ENCODE measurements at regions not wholly inside any gene's neighbourhood (a gene's known extent, or its start where the extent isn't known, plus 50 kb on each side); places are given as distances from the start of the nearest gene placed in this dataset.
"Not testable (repeated sequence)": the region's sequence is repeated elsewhere in the genome, so short reads cannot be mapped to it uniquely, and the experiment has no call there.

DNA sequence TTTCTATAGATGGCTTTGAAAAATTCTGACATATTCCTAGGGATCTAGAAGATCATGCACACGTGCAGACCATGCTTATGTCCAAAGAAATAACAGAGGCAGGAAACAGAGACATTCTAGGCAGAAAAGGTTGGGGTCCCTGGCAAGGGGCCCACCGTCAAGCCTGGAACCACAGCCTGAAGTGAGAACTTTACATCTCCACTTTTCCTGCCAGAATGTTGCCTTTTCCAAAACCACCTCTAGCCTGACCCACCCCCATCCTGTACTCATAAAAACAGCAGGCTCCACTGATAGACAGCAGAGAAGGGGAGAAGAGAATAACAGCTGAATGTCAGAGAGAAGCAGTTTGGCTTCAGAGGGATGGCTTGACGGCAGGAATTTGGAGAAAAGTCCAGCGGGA is 257.3 kb upstream of the NT5E start:
- DNase-seq (ENCODE audit: low read depth): no peak

DNA sequence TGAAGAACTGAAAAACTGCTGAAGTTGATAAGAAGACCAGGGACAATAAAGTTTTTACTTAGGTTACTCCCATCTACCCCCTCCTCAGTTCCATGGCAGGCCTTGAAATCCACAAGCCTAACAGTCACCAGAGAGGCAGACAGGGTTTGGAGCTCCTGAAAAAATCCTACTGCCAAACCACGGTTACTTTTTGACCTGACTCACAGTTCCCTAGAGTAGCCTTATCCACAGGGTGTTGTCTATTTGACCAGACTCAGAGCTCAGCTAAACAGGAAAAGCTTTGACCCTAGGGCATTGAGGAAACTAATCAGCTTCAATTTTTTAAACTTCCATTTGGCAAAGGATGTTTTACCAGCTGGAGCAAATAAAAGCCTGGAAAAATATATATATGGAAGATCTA is 257.7 kb upstream of the NT5E start:
- no peak for DNase-seq (ENCODE audit: low read depth)

DNA sequence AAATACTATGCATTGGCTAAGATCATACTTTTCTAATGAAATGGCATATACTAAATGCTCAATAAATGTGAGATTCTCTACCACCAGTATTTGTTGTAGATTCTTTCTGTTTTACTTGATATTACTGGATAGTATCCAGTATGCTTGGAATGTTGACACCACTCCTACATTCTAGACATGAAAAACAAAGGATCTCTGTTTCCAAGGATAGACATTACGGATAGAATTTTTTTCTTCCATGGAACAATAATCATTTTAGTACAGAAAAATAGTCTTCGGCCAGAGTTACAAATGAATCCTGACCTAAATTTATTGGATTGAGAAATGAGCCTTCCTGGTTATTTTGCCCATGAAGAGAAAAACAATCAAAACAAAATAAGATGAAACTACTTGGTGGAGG is 258.2 kb upstream of the NT5E start:
- no peak for DNase-seq (ENCODE audit: low read depth)

DNA sequence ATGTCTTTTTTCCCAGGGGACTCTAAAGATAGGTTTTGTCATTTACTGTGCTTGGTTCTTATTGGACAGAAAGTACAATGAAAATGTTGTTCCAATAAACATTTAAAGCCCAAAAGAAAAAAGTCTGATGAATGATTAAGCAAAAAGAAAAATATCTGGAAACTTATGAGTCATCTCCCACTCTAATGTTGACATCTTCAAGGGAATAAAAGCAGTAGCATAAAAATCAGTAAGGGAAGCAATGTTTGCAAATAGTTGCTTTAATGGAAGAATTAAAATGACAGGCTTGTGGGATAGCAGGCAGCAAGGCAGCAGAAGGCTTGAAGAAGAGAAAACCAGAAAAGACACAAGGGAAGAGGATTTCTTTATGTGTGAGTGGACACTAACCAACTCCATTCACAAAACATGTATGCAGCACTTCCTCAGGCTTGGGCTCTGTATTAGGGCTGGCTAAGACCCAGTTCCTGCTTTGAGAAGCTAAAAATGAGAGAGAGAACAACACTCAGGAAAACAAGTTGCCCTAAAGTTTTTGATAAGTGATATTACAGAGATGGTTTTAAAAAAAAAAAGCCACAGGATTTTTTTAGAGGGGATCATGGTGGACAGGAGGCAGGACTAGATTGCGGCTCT is 263.2 kb upstream of the NT5E start:
- DNase-seq (ENCODE audit: low read depth): no peak

DNA sequence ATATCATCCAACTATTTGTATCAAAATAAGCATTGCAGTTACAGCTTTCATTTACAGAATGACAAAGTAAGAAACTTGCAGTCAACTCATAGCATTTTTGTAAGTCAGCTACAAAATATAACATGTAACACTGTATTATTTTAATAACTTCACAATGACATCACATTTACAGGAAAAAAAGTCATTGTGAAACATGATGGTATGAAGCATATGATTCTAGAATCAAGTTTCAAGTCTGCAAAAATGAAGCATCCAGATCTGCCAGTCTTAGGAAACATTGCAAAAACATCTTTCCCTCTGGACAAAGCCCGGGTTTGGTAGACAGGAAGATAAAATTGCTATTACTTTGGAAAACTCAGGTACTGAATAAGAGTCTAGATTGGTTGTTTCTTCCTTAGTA is 263.9 kb upstream of the NT5E start:
- peak; percentile 46 for DNase-seq (ENCODE audit: low read depth)

DNA sequence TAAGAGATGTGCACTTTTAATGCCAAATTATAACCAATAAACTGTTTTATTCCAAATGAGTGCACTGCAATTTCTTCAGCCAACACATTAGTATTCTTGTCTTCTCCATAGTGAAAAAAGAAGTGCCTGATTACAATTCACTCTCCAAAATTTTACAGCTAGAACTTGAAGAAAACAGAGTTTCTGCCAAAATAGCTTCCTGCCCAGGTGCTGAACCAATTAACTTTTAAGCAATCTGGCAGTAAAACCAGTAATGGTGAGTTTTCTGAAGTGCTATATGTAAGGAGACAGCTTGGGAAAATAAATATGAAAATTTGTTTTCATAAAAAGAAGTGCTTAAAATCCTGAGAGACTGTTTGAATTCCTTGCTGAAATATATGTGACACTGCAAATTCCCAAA is 266.0 kb upstream of the NT5E start:
- DNase-seq (ENCODE audit: low read depth): no peak

DNA sequence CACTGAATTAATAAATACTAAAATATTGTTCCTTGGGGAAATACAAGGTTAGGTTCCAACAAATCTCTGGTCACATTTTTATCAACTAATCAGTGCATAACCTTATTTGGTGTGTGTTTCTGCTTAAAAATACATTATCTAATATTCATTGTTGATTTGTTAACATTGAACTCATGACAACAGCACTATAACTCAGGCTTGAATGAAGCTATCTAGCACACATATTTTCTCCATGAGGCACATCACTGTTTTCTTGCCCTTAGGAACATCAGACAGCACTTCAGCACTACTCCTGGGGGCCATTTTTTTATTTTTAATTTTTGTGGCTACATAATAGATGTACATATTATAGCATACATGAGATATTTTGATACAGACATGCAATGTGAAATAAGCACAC is 277.2 kb upstream of the NT5E start:
- no peak for DNase-seq (ENCODE audit: low read depth)

DNA sequence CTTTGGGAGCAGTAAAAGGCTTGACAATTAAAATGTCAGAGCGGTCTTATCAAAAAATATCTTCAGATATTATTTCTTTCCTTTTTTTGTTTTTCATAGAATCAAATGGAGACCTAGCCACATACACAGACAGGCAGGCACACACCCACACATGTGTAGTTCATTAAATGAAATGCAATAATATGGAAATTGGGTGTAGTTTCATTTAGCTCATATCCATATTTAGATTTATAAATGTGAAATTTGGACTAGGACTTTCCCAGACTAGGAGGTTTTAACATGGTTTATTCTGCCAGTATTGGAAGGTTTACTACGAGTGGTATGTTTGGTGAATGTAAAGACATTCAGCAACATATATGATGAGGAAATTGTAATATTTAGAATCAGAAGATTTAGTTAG is 277.7 kb upstream of the NT5E start:
- DNase-seq (ENCODE audit: low read depth): no peak

DNA sequence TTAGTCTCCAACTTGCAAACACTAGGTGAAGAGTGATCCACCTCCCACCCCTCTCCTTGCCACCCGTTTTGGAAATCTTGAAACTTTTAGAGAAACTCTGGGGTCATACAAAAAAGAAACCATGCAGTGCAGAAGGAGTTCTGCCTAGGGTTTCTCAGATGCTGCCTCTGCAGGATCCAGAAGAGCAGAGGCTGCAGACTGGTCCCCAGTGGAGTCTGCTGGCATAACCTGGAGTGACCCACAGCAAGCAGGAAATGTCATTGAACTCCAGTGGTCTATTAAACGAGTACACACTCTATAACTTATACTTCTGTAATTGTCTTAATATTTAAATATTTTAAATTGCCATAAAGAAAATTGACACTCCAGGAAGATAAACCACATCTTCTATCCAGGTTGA is 280.7 kb upstream of the NT5E start:
- DNase-seq (ENCODE audit: low read depth): no peak

DNA sequence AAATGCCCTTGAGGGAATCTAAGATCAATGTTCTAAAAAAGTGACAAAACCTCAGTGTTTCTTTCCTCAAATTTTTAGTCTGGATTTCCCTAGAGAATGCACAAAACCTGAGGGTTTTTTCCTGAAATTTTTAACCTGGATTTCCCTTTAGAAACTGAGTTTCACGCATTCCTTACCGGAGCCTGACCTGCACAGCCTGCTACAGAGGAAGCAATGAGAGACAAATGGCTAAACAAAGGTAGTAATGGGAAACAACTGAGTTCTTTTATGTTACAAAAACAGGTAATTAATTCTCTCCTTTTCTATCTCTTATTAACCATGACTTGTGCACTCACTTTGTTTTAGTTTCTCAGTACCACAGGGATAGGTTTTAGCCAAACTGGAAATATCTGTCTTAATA is 281.7 kb upstream of the NT5E start:
- DNase-seq (ENCODE audit: low read depth): no peak

DNA sequence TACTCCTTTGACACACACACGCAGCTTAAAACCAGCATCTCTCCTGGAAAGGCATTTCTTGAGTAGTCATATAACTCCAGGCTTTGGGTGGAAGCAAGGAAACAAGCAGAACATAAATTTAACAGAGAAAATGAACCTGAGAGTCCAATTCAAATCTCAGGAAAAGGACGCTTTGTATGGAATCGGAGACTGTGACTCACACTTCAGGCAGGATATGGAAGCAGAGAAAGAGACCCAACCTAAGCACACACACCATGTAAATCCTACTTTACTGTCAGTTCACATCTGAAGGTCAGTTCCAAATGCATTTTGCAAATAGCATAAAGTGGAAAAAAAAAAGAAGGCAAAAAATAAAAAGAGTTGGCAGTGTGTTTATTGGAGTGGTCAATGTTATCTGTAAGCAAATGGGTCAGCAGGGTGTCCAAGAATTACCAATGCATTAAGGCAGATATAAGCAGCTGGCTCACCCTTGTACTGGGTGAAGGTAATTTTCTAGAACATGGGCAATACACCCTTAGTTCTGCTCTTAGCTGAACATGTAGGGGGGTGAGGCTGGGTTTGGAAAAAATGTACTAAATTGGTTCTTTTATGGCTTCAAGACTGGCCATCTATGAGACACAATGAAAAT is 283.7 kb upstream of the NT5E start:
- no peak for DNase-seq (ENCODE audit: low read depth)

DNA sequence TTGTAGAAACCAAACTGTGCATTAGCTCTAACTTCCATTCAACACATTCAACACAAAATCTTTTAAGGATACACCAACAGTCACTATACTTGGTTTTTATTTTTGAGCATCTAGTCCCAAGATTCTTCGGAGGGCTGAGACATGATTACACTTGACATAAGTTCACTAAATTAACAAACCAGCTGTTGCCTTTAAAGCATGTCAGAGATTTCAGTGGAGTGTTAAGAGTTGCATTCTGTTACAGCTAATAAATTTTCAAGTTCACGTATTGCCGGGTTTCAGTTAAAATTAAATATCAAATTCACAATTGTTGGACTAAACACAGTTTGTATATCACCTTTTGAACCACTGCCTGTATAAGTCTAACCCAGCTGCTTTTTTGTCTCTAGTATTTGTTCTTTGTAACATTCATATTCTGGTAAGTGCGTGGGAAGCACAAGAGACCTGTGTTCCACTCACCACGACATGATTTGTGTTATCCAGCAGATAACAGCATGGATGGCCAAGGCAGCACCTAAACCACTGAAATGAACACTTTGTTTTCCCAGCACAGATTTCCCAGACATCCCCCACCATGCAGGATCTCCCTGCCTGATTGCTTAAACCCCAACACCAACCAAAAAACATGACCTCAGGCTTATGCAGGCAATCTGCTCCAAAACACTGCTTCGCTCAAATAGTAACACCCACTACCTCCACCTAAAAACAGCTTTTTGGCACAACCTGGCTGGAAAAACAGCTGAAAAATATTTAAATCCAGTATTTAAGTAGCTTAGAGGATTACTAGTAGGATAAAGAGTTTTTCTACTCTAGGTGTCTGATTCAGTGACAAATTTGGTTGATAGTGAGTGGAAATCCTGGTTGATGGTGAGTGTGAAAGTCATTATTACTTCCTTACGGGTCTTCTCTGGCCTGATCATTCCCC is 286.5 kb upstream of the NT5E start:
- no peak for DNase-seq (ENCODE audit: low read depth)

DNA sequence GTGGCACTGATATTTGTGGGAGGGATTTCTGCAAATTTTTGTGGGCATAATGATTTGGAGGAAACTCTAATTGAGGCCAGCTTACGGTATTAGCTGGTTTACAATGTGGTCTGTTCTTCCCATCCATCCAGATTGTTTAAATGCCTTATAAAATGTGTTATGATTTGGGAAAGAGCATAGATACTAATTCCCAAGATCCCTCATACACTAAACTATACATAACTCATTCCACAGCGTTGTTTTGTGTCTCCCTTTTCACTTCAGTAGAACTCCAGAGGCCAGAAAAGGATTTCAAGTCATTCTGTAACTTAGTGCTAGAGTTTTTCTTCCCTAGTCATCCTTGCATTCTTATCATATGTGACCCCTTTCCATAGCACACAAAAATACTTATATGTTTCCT is 292.6 kb upstream of the NT5E start:
- DNase-seq (ENCODE audit: low read depth): no peak

DNA sequence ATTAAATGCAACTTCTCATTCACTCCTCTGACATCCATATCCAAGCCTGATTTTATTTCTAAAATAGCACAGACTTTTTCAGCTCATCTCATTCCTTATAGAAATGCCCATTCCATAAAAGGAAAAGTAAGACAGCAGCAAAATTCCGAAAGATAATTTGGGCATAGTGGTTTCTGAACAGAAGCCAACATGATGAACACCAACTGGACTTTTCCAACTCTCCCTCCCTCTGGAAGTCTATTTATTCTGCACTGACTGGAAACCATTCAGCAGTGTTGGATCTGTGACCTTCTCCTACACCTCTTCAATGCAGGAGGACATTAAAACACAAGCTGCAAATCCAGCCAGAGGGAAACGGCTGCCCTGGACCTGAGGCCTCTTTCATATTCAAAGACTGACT is 306.2 kb upstream of the NT5E start:
- no peak for DNase-seq (ENCODE audit: low read depth)

DNA sequence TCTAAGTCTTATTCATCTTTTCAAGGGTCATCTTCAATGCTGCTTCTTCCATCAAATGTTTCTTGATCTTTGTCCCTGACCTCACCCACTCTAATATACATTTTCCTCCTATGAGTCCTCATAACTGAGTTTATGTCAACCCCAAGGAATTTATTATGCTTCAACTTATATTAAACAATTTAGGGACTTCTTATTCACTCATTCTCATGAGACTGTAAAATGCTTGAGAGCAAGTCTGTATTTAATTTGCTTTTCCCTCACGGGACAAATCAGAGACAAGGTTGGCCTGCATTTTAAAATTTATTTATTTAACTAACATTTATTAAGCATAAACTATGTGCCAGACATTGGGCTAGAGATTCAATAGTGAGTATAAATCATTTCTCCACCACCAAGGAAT is 312.0 kb upstream of the NT5E start:
- no peak for DNase-seq (ENCODE audit: low read depth)

DNA sequence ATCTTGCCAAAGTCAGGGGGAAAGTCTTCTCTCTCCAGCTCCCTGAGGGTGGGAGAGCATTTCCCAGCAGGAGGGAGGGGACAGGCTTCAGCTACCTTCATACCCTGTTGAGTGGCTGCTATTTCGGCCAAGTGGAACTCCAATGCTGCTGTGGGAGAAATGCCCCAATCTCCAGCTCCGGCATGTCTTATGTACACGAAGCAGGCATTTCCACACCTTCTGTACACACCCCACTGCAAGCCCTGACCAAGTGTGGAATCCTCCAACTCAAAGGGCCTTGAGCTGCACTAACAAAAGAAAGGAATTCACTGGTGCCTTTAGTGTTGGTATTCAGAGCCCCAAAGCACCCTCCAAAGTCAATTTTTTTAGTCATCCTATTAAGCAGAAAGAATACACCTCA is 313.6 kb upstream of the NT5E start:
- no peak for DNase-seq (ENCODE audit: low read depth)

DNA sequence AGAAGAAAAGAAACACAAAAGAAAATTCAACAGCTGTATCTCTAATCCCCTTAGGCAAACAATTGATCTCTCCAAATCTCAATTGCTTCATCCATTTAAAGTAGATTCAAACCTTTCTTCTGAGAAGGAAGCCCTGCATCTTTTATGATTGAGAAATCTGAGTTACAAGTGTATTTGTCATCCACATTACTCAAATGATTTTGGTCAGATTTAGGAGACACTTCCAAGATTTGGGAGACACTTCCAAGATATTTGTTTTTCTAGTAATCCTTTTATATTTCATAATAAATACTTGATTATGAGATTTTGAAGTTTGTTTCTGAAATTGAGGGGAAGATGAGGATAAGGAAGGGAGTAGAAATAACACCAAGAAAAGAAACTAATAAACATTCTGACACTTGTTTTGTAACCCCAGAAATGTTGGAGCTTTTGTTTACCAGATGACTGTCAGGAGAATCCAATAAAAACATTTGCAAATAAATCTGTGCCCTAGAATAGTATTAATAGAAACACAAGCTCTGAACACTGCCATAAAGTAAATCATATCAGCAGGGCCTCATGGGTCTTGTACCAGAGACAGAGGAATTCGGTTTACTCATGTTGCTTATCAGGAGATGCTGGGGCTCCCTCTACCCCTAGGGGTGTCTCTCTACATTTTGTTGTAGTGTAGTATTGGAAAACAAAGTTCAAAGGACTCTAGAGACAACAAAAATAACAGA is 314.3 kb upstream of the NT5E start:
- DNase-seq (ENCODE audit: low read depth): no peak

DNA sequence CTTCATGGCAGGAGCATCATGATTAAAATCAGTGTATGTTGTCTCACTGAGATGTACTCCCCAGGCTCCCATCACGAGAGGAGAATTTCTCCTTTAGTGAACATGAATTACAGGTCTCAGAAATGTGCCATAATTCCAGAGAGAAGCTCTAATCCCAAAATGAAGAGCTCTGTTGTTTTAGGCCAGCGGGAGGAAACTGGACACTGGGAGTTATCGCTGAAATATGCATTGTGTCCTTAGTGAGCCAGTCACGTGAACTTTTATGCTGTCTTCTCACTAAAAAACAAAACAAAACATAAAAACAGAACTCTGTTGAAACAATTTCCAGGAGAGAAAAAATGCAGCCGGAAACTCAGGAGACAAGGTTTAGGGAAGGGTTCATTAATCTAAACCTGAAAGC is 315.7 kb upstream of the NT5E start:
- DNase-seq (ENCODE audit: low read depth): no peak

DNA sequence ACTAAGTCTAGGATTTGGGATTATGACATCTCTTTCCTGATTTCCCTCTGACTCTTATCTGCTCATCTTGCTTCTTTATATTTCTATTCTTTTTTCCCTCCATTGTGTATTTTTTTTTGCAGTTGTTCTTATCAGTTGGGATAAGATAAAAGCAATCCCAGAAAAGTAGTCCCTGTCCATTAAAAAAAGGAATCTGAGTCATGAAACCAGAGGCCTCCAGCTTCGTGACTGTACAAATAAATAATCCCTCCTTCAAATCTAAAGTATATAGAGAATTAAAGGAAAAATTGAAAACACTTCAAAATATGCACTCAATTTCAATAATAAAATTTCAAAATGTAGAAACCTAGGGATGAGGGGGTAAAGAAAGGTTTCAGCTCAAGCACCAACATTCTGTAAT is 317.8 kb upstream of the NT5E start:
- DNase-seq (ENCODE audit: low read depth): no peak

DNA sequence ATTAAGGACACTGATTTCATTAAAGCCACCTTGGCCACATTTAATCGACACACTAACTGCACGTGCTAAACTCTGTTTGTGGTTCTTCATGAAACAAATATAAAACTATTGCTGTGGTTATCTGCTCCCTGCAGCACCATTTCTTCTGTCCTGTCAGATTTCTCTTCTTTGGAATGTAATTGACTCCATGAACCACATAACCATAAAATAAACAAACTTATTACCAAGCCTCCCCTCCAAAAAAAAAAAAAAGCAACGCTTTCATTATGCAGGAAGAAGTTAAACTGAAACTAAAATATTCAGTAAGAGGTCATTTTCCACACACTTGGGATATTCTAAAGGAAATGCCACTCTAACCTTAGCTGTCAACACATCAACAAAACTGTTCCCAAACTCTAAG is 319.1 kb upstream of the NT5E start:
- DNase-seq (ENCODE audit: low read depth): no peak

DNA sequence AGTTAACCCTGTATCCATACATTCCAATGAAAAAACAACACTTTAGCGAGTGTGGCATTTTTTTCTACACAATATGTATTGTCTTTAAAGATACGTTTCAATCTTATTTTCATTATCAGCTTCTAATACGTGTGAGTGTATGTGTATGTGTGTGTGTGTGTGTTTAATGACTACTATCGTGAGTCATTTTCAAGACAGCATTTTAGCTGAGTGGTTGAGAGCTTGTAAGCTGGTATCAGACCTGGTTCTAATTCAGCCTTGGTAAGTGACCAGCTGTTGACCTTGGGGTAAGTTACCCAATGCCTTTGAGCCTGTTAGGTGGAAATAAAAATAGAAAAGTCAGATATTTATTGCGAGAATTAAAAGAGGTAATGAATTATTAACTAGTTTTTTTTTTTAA is 320.0 kb upstream of the NT5E start:
- DNase-seq (ENCODE audit: low read depth): no peak

DNA sequence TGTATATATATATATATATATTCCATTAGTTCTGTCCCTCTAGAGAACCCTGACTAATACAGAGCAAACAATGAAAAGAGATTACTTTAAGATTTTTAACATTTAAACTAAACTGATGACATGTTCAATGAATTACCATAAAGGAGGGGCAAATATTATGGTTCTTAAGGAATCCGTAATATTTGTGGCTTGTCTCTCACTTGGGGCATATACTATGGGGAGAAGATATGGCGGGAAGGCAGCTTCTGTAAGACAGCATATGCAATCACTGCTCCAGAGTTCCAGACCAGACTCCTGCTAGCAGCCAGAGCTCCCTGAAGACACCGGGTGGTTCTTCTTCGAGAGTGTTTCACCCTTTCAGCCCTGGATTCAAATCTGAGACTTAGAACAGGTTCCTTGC is 321.1 kb upstream of the NT5E start:
- no peak for DNase-seq (ENCODE audit: low read depth)

DNA sequence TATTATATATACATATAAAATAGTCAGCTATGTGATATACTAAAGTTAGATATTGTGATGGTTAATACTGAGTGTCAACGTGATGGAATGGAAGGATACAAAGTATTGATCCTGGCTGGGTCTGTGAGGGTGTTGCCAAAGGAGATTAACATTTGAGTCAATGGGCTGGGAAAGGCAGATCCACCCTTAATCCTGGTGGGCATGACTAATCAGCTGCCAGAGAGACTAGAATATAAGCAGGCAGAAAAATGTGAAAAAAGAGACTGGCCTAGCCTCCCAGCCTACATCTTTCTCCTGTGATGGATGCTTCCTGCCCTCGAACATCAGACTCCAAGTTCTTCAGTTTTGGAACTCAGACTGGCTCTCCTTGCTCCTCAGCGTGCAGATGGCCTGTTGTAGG is 321.6 kb upstream of the NT5E start:
- DNase-seq (ENCODE audit: low read depth): not testable (repeated sequence)
